IMR-90 (cell line): ENCODE measurements at regions not wholly inside any gene's neighbourhood (a gene's known extent, or its start where the extent isn't known, plus 50 kb on each side); places are given as distances from the start of the nearest gene placed in this dataset.

Experiments
- ATAC-seq: fragments of 200-7000 bp; cut with Tn5 transposase; 2 replicates; pipeline ENCODE4 v1.9.1; 2020; ENCODE audit warnings: low read depth, mild to moderate bottlenecking, moderate library complexity
- BruUV-seq: library from RNA; stranded (reverse); fragments of 400-500 nt; replicated peaks from 2 replicates; lab custom pipeline; 2021; lab: Mats Ljungman, UMichigan
- CTCF ChIA-PET: fragments of 300-600 bp; formaldehyde crosslinking; extraction: SDS; loops from one replicate; lab custom pipeline; 2021; ENCODE audit warnings: antibody characterized with exemption; lab: Yijun Ruan, JAX
- POLR2A ChIA-PET: fragments of 300-600 bp; sonication (Branson Sonifier 250); formaldehyde crosslinking; loops from one replicate; lab custom pipeline; 2022; ENCODE audit warnings: antibody characterized with exemption; ENCODE audit not compliant: unreplicated experiment; lab: Charles Lee
- DNase-seq: peaks from one replicate; pipeline ENCODE4 v3.0.0; 2013
- H2AFZ ChIP-seq: replicated peaks from 2 replicates; pipeline ENCODE3; 2013; ENCODE audit warnings: low read length, mild to moderate bottlenecking; ENCODE audit not compliant: poor library complexity
- H2AK5ac ChIP-seq: 2 replicates; pipeline ENCODE4 v1.6.1; 2013; ENCODE audit warnings: low read depth, low read length, inconsistent platforms
- H2AK9ac ChIP-seq: replicated peaks from 2 replicates; pipeline ENCODE3; 2013; ENCODE audit warnings: mild to moderate bottlenecking, low read depth, low read length, moderate library complexity; ENCODE audit not compliant: poor library complexity
- H2BK120ac ChIP-seq: 2 replicates; pipeline ENCODE4 v1.6.1; 2013; ENCODE audit warnings: low read depth, low read length, inconsistent platforms
- H2BK15ac ChIP-seq: 3 replicates; pipeline ENCODE4 v1.6.1; 2013; ENCODE audit warnings: low read depth, low read length, inconsistent platforms
- H2BK20ac ChIP-seq: 2 replicates; pipeline ENCODE4 v1.6.1; 2013; ENCODE audit warnings: low read depth, mild to moderate bottlenecking, inconsistent platforms, low read length, moderate library complexity
- H2BK5ac ChIP-seq: 2 replicates; pipeline ENCODE4 v1.6.1; 2013; ENCODE audit warnings: mild to moderate bottlenecking, low read depth, low read length, inconsistent platforms; ENCODE audit not compliant: poor library complexity, severe bottlenecking
- H3K14ac ChIP-seq: replicated peaks from 2 replicates; pipeline ENCODE4 v1.6.1; 2013; ENCODE audit warnings: low read depth, low read length, inconsistent platforms
- H3K18ac ChIP-seq: 2 replicates; pipeline ENCODE4 v1.6.1; 2013; ENCODE audit warnings: low read depth, low read length, control low read depth
- H3K23ac ChIP-seq: 2 replicates; pipeline ENCODE4 v1.6.1; 2013; ENCODE audit warnings: low read depth, low read length, inconsistent platforms
- H3K27ac ChIP-seq: 2 replicates; pipeline ENCODE4 v1.5.1; 2013; ENCODE audit warnings: mild to moderate bottlenecking, control low read depth, low read length; ENCODE audit not compliant: insufficient read depth
- H3K27me3 ChIP-seq: 2 replicates; pipeline ENCODE4 v1.6.1; 2013; ENCODE audit warnings: low read length; ENCODE audit not compliant: control insufficient read depth, insufficient read depth
- H3K36me3 ChIP-seq: 2 replicates; pipeline ENCODE4 v1.6.1; 2013; ENCODE audit warnings: low read length, mixed read lengths; ENCODE audit not compliant: control insufficient read depth, insufficient read depth
- H3K4ac ChIP-seq: 2 replicates; pipeline ENCODE4 v1.6.1; 2013; ENCODE audit warnings: low read depth, low read length, inconsistent platforms
- H3K4me1 ChIP-seq: 2 replicates; pipeline ENCODE4 v1.6.1; 2013; ENCODE audit warnings: low read length, mixed read lengths; ENCODE audit not compliant: control insufficient read depth, insufficient read depth
- H3K4me2 ChIP-seq: 2 replicates; pipeline ENCODE4 v1.6.1; 2013; ENCODE audit warnings: low read depth, mild to moderate bottlenecking, control low read depth, low read length, moderate library complexity
- H3K4me3 ChIP-seq: 2 replicates; pipeline ENCODE4 v1.5.1; 2013; ENCODE audit warnings: low read depth, mild to moderate bottlenecking, control low read depth, low read length, moderate library complexity; ENCODE audit not compliant: insufficient read depth
- H3K56ac ChIP-seq: 2 replicates; pipeline ENCODE4 v1.6.1; 2013; ENCODE audit warnings: low read length, inconsistent platforms; ENCODE audit not compliant: insufficient read depth; ENCODE audit errors: extremely low read depth
- H3K79me1 ChIP-seq, 2 experiments: 2 replicates each; pipeline ENCODE4 v1.6.1; 2013; ENCODE audit warnings: low read length in 2 of 2, inconsistent platforms in 1 of 2, low read depth in 1 of 2
- H3K9ac ChIP-seq: 2 replicates; pipeline ENCODE4 v1.6.1; 2013; ENCODE audit warnings: low read depth, low read length, control low read depth
- H3K9me1 ChIP-seq: 2 replicates; pipeline ENCODE4 v1.6.1; 2013; ENCODE audit warnings: low read length, inconsistent platforms; ENCODE audit not compliant: insufficient read depth
- H3K9me3 ChIP-seq: 2 replicates; pipeline ENCODE4 v1.6.1; 2013; ENCODE audit warnings: low read length; ENCODE audit not compliant: control insufficient read depth, insufficient read depth
- H4K20me1 ChIP-seq: 2 replicates; pipeline ENCODE4 v1.6.1; 2013; ENCODE audit warnings: low read length, inconsistent platforms; ENCODE audit not compliant: insufficient read depth
- H4K5ac ChIP-seq: 2 replicates; pipeline ENCODE4 v1.6.1; 2013; ENCODE audit warnings: mild to moderate bottlenecking, low read depth, low read length, control low read depth
- H4K8ac ChIP-seq, 2 experiments: 2 replicates each; pipeline ENCODE4 v1.6.1; 2013; ENCODE audit warnings: low read depth in 2 of 2, low read length in 2 of 2, control low read depth in 1 of 2, inconsistent platforms in 1 of 2
- H4K91ac ChIP-seq: 2 replicates; pipeline ENCODE4 v1.6.1; 2013; ENCODE audit warnings: low read depth, low read length, inconsistent platforms; ENCODE audit not compliant: insufficient read depth
- BHLHE40 ChIP-seq: fragments of 150-350 bp; IDR thresholded peaks from 2 replicates; pipeline ENCODE4 v1.6.1; 2016; ENCODE audit warnings: mild to moderate bottlenecking, low read depth, low read length
- CEBPB ChIP-seq: IDR thresholded peaks from 2 replicates; pipeline ENCODE4 v1.6.1; 2012; ENCODE audit warnings: low read depth, low read length, improper control_type of control experiment
- CHD1 ChIP-seq: IDR thresholded peaks from 2 replicates; pipeline ENCODE4 v1.6.1; 2012; ENCODE audit warnings: low read depth, low read length, improper control_type of control experiment
- FOS ChIP-seq: fragments of 150-350 bp; IDR thresholded peaks from 2 replicates; pipeline ENCODE4 v1.6.1; 2016; ENCODE audit warnings: low read depth, low read length
- MAFK ChIP-seq: IDR thresholded peaks from 2 replicates; pipeline ENCODE4 v1.6.1; 2012; ENCODE audit warnings: low read depth, low read length, improper control_type of control experiment
- MAZ ChIP-seq: IDR thresholded peaks from 2 replicates; pipeline ENCODE4 v1.6.1; 2012; ENCODE audit warnings: low read depth, mild to moderate bottlenecking, low read length, improper control_type of control experiment, moderate library complexity, borderline replicate concordance
- NFE2L2 ChIP-seq: fragments of 150-350 bp; IDR thresholded peaks from 2 replicates; pipeline ENCODE4 v1.6.1; 2016; ENCODE audit warnings: low read depth, mild to moderate bottlenecking, low read length
- RCOR1 ChIP-seq: IDR thresholded peaks from 2 replicates; pipeline ENCODE4 v1.6.1; 2012; ENCODE audit warnings: mild to moderate bottlenecking, low read length, improper control_type of control experiment; ENCODE audit not compliant: insufficient replicate concordance
- RFX5 ChIP-seq: IDR thresholded peaks from 2 replicates; pipeline ENCODE4 v1.8.0; 2012; ENCODE audit warnings: low read depth, mild to moderate bottlenecking, low read length, moderate library complexity
- SMC3 ChIP-seq: fragments of 150-350 bp; IDR thresholded peaks from 2 replicates; pipeline ENCODE4 v1.6.1; 2016; ENCODE audit warnings: low read depth, mild to moderate bottlenecking, antibody characterized with exemption, low read length, moderate library complexity
- WGBS, 2 experiments: methylation state at CpG; one replicate each; pipeline versions ENCODE4 v1.1.5 to v1.1.7; 2013; ENCODE audit warnings: missing lambda C conversion rate in 2 of 2; ENCODE audit not compliant: insufficient read length in 1 of 2; ENCODE audit errors: extremely low coverage in 2 of 2; 5-methylcytosine and 5-hydroxymethylcytosine counted together
- dilution Hi-C: fragments of 300-500 bp; cut with HindIII; formaldehyde crosslinking; loops from one replicate; pipeline ENCODE4 v1.14.3; 2018; ENCODE audit warnings: low sequenced_read_pairs; ENCODE audit not compliant: unreplicated experiment
- in situ Hi-C: fragments of 300-500 bp; cut with MboI; formaldehyde crosslinking; loops from 3 replicates; pipeline ENCODE4 v1.14.3; 2019; ENCODE audit warnings: low sequenced_read_pairs, inconsistent platforms, mixed read lengths
- intact Hi-C: fragments of 100-400 bp; cut with micrococcal nuclease; formaldehyde crosslinking; loops from 2 replicates; pipeline ENCODE4 v1.10.0; 2022
- TF ChIP-seq, protein P1 (sequence below): fragments of 150-350 bp; IDR thresholded peaks from 2 replicates; pipeline ENCODE4 v1.6.1; 2017; ENCODE audit warnings: mild to moderate bottlenecking, antibody characterized with exemption, low read length, low read depth
- TF ChIP-seq, protein P2 (sequence below): fragments of 150-350 bp; IDR thresholded peaks from 2 replicates; pipeline ENCODE4 v1.6.1; 2016; ENCODE audit warnings: low read depth, mild to moderate bottlenecking, low read length, moderate library complexity, borderline replicate concordance
- TF ChIP-seq, protein P3 (sequence below): conservative IDR thresholded peaks from 2 replicates; pipeline ENCODE4 v1.5.1; 2012; ENCODE audit warnings: mild to moderate bottlenecking, low read depth, low read length, improper control_type of control experiment

DNA sequence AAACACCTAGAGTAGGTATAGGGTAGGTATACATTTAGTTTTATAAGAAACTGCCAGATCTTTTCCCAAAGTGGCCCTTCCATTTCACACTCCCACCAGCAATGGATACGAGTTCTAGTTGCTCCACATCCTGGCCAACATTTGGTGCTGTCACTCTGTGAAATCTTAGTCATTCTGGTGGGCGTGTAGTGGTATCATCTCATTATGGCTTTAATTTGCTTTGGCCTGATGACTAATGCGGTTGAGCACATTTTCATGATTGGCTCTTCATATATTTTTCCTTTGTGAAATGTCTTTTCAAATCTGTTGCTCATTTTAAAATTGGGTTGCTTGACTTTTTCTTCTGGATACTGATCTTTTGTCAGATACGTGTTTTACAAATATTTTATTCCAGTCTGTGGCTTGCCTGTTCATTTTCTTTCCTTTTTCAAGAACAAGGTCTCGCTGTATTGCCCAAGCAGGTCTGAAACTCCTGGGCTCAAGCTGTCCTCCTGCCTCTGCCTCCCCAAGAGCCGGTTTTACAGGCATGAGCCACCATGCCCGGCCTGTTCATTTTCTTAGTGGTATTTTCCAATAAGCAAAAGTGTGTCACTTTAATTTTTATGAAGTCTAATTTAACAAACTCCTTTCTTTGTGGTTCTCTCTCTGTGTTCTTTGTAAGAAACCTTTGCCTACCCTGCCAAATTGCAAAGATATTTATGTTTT is 192.4 kb downstream of the SEC14L1 start:
- peak overlapping the region in 1 of 2 experiments; percentile 51; a peak in 1 of 4 replicates for H4K8ac ChIP-seq
- no peak overlapping the region for H3K56ac ChIP-seq
- H3K36me3 ChIP-seq, result no peaks in the 10 kb centered on the region; the same call in 1 of the 2 replicates
- peaks cover 9% of the 10 kb centered on the region for H3K9me3 ChIP-seq
- ATAC-seq (no peak), DNase-seq (peak; percentile 92)
- peak overlapping the region; percentile 35; the same call in 1 of the 2 replicates for H3K23ac ChIP-seq
- dilution Hi-C loops, result no loop called here
- H3K4me3 ChIP-seq, result no peak overlapping the region
- no peak overlapping the region for H3K4me2 ChIP-seq
- H3K18ac ChIP-seq, result peak overlapping the region; percentile 52; the same call in 1 of the 2 replicates
- H3K14ac ChIP-seq, result peak overlapping the region; percentile 60; the same call in 1 of the 2 replicates
- H4K20me1 ChIP-seq, result peaks cover 8% of the 10 kb centered on the region
- H3K4ac ChIP-seq, result peak overlapping the region; percentile 66; the same call in 1 of the 2 replicates
- ChIA-PET POLR2A (no interaction called here), CTCF (interaction anchor here (0.6 kb wide), 1 partner anchor 28 kb away, joined by 3 read pairs; no protein-coding TSS in a partner anchor)
- no peaks in the 10 kb centered on the region for H3K9me1 ChIP-seq
- peak overlapping the region; percentile 59; the same call in 1 of the 2 replicates for H2BK120ac ChIP-seq
- WGBS, 2 experiments, result 90% methylated on average over 2 of the region's 7 CpGs; no CpG with 5 or more reads in 1 of the 2 experiments
- H4K91ac ChIP-seq, result peak overlapping the region; percentile 37; the same call in 1 of the 2 replicates
- peaks cover 3% of the 10 kb centered on the region for H3K4me1 ChIP-seq
- peak overlapping the region; percentile 47; the same call in 1 of the 2 replicates for H2AK5ac ChIP-seq
- H4K5ac ChIP-seq, result no peak overlapping the region
- no TSS peak for BruUV-seq
- no peaks in the 10 kb centered on the region for H3K27me3 ChIP-seq
- no peak overlapping the region for H2BK15ac ChIP-seq
- no peak overlapping the region for H3K9ac ChIP-seq
- in situ Hi-C loops, result no loop called here
- H3K79me1 ChIP-seq, result peaks cover 20 to 56% of the 10 kb centered on the region in 2 experiments
- H2BK20ac ChIP-seq, result 0 out of 2 replicates have a peak overlapping the region, but pooled peaks have one; percentile 31
- no peak overlapping the region for H2AFZ ChIP-seq
- H3K27ac ChIP-seq, result peak overlapping the region; percentile 53; the same call in 1 of the 2 replicates
- no peak overlapping the region for H2AK9ac ChIP-seq
- intact Hi-C loops, result loop anchor here (5.0 to 10.0 kb wide), 2 partner anchors 144 to 682 kb away; no protein-coding TSS in a partner anchor
- H2BK5ac ChIP-seq, result peak overlapping the region; percentile 80
- TF ChIP-seq CHD1 (no peak), MAZ (no peak), SMC3 (no peak), MAFK (no peak), NFE2L2 (peak; percentile 32; the same call in 1 of the 2 replicates), BHLHE40 (0 out of 2 replicates have a peak, but pooled peaks have one; percentile 25), RCOR1 (peak; percentile 33), RFX5 (no peak), CEBPB (peak; percentile 59; the same call in 1 of the 2 replicates), FOS (peak; percentile 84)
- TF ChIP-seq, protein P1, sequence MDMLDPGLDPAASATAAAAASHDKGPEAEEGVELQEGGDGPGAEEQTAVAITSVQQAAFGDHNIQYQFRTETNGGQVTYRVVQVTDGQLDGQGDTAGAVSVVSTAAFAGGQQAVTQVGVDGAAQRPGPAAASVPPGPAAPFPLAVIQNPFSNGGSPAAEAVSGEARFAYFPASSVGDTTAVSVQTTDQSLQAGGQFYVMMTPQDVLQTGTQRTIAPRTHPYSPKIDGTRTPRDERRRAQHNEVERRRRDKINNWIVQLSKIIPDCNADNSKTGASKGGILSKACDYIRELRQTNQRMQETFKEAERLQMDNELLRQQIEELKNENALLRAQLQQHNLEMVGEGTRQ, result no peak
- TF ChIP-seq, protein P2, sequence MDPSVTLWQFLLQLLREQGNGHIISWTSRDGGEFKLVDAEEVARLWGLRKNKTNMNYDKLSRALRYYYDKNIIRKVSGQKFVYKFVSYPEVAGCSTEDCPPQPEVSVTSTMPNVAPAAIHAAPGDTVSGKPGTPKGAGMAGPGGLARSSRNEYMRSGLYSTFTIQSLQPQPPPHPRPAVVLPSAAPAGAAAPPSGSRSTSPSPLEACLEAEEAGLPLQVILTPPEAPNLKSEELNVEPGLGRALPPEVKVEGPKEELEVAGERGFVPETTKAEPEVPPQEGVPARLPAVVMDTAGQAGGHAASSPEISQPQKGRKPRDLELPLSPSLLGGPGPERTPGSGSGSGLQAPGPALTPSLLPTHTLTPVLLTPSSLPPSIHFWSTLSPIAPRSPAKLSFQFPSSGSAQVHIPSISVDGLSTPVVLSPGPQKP, result no peak
- TF ChIP-seq, protein P3, sequence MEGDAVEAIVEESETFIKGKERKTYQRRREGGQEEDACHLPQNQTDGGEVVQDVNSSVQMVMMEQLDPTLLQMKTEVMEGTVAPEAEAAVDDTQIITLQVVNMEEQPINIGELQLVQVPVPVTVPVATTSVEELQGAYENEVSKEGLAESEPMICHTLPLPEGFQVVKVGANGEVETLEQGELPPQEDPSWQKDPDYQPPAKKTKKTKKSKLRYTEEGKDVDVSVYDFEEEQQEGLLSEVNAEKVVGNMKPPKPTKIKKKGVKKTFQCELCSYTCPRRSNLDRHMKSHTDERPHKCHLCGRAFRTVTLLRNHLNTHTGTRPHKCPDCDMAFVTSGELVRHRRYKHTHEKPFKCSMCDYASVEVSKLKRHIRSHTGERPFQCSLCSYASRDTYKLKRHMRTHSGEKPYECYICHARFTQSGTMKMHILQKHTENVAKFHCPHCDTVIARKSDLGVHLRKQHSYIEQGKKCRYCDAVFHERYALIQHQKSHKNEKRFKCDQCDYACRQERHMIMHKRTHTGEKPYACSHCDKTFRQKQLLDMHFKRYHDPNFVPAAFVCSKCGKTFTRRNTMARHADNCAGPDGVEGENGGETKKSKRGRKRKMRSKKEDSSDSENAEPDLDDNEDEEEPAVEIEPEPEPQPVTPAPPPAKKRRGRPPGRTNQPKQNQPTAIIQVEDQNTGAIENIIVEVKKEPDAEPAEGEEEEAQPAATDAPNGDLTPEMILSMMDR, result no peak
